GM12892 (cell line): ENCODE measurements at regions not wholly inside any gene's neighbourhood (a gene's known extent, or its start where the extent isn't known, plus 50 kb on each side); places are given as distances from the start of the nearest gene placed in this dataset.

Experiments
- POLR2A ChIP-seq: IDR thresholded peaks from 2 replicates; pipeline ENCODE4 v1.6.1; 2011; ENCODE audit warnings: low read depth, low read length, control low read depth
- POLR2AphosphoS5 ChIP-seq: IDR thresholded peaks from 2 replicates; pipeline ENCODE4 v1.6.1; 2011; ENCODE audit warnings: low read depth, low read length, control low read depth
- TAF1 ChIP-seq: IDR thresholded peaks from 2 replicates; pipeline ENCODE4 v1.6.1; 2011; ENCODE audit warnings: low read depth, mild to moderate bottlenecking, control low read depth, low read length, borderline replicate concordance

- TF ChIP-seq TAF1 (no peak), POLR2A (no peak), POLR2AphosphoS5 (no peak)
These were observed 250.8 kb upstream of the ZEB2 start for GRCh38 chr2:144770616-144771230.
